Psoas muscle (tissue), 7 donors: ENCODE measurements at regions not wholly inside any gene's neighbourhood (a gene's known extent, or its start where the extent isn't known, plus 50 kb on each side); places are given as distances from the start of the nearest gene placed in this dataset.

Experiments
- ATAC-seq, 4 donors: fragments of 200-7000 bp; cut with Tn5 transposase; one replicate each; pipeline ENCODE4 v1.9.1; 2020; ENCODE audit warnings: moderate library complexity in 3 of 4, mild to moderate bottlenecking in 2 of 4
- DNase-seq, 2 donors: peaks; one replicate each; pipeline ENCODE4 v3.0.0-alpha.2; 2020
- H3K27ac ChIP-seq: fragments of 200-600 bp; one replicate; pipeline ENCODE4 v1.8.0; 2022
- H3K27me3 ChIP-seq, 3 donors: fragments of 200-600 bp in 1 of 3; one replicate each; pipeline versions ENCODE4 v1.6.1 to v1.8.0; 2013 to 2022; ENCODE audit warnings: low read length in 2 of 3, mild to moderate bottlenecking in 2 of 3, moderate library complexity in 1 of 3; ENCODE audit not compliant: insufficient read depth in 3 of 3
- H3K36me3 ChIP-seq, 2 donors: fragments of 200-600 bp in 1 of 2; one replicate each; pipeline versions ENCODE4 v1.6.1 to v1.8.0; 2013 to 2022; ENCODE audit warnings: low read depth in 1 of 2, mild to moderate bottlenecking in 1 of 2, moderate library complexity in 1 of 2; ENCODE audit not compliant: insufficient read depth in 1 of 2
- H3K4me1 ChIP-seq: fragments of 200-600 bp; one replicate; pipeline ENCODE4 v1.8.0; 2022
- H3K4me3 ChIP-seq: fragments of 200-600 bp; one replicate; pipeline ENCODE4 v1.8.0; 2022; ENCODE audit warnings: mild to moderate bottlenecking
- H3K9me3 ChIP-seq: fragments of 200-600 bp; one replicate; pipeline ENCODE4 v1.8.0; 2022
- WGBS, 3 donors: extraction: QIAGEN DNeasy Blood & Tissue Kit; methylation state at CpG; one replicate each; pipeline versions ENCODE4 v1.1.6 to v1.1.7; 2013; 5-methylcytosine and 5-hydroxymethylcytosine counted together
- intact Hi-C, 2 donors: fragments of 100-400 bp; cut with DNase I; formaldehyde crosslinking; loops; one replicate each; pipeline versions ENCODE4 v1.11.0 to v1.14.2; 2022
- TF ChIP-seq, protein P1 (sequence below): fragments of 200-600 bp; IDR thresholded peaks from one replicate; pipeline ENCODE4 v1.8.0; 2022; ENCODE audit warnings: antibody characterized with exemption
- donor health status: healthy with polysubstance abuse.
- donor health status: DM: no; HTN: no; CAD: no; lungs with moderate emphysema.
- donor health status: Bipolar disorder and iron deficiency.
- donor health status: healthy.
- donor health status: DM: yes; HTN: yes; CAD: no.
- donor health status: DM: no; HTN: no; CAD: no.
- donor health status: DM: yes; HTN: yes; CAD: no.

DNA sequence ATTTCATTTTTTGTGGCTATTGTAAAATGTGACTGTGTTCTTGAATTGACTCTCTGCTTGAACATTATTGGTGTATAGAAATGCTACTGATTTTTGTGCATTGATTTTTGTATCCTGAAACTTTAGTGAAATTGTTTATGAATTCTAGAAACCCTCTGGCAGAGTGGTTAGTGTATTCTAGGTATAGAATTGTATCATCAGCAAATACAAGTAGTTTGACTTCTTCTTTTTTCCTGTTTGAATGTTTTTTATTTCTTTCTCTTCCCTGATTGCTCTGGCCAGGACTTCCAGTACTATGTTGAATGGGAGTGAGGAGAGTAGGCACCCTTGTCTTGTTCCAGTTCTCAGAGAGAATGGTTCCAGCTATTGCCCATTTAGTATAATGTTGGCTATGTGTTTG, 88.8 kb upstream of the HMHB1 start:
- H3K9me3 ChIP-seq: peaks cover 3% of the 10 kb centered on the region
- intact Hi-C loops: no loop called here
- TF ChIP-seq, protein P1, sequence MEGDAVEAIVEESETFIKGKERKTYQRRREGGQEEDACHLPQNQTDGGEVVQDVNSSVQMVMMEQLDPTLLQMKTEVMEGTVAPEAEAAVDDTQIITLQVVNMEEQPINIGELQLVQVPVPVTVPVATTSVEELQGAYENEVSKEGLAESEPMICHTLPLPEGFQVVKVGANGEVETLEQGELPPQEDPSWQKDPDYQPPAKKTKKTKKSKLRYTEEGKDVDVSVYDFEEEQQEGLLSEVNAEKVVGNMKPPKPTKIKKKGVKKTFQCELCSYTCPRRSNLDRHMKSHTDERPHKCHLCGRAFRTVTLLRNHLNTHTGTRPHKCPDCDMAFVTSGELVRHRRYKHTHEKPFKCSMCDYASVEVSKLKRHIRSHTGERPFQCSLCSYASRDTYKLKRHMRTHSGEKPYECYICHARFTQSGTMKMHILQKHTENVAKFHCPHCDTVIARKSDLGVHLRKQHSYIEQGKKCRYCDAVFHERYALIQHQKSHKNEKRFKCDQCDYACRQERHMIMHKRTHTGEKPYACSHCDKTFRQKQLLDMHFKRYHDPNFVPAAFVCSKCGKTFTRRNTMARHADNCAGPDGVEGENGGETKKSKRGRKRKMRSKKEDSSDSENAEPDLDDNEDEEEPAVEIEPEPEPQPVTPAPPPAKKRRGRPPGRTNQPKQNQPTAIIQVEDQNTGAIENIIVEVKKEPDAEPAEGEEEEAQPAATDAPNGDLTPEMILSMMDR: no peak

DNA sequence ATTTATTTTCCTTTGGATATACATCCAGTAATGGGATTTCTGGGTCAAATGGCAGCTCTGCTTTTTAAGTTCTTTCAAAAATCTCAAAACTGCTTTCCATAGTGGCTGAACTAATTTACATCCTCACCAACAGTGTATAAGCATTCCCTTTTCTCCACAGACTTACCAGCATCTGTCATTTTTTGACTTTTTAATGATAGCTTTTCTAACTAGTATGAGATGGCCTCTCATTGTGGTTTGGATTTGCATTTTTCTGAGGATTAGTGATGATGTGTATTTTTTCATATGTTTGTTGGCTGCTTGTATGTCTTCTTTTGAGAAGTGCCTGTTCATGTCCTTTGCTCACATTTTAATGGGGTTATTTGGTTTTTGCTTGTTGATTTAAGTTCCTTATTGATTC, 90.0 kb upstream of the HMHB1 start:
- no peak overlapping the region for H3K4me3 ChIP-seq
- intact Hi-C loops: no loop called here
- DNase-seq: no peak
- H3K4me1 ChIP-seq: no peaks in the 10 kb centered on the region
- TF ChIP-seq, protein P1: no peak
- peaks cover 3% of the 10 kb centered on the region for H3K9me3 ChIP-seq
- no peak overlapping the region for H3K27ac ChIP-seq
- no peak for ATAC-seq
- no peaks in the 10 kb centered on the region for H3K27me3 ChIP-seq
- no peaks in the 10 kb centered on the region for H3K36me3 ChIP-seq

More for the DNA sequence above, 88.8 kb upstream of the HMHB1 start:
- Histone ChIP-seq H3K27ac (no peak overlapping the region), H3K27me3 (no peaks in the 10 kb centered on the region), H3K4me3 (no peak overlapping the region), H3K4me1 (no peaks in the 10 kb centered on the region), H3K36me3 (no peaks in the 10 kb centered on the region)
- ATAC-seq (no peak), DNase-seq (no peak)

DNA sequence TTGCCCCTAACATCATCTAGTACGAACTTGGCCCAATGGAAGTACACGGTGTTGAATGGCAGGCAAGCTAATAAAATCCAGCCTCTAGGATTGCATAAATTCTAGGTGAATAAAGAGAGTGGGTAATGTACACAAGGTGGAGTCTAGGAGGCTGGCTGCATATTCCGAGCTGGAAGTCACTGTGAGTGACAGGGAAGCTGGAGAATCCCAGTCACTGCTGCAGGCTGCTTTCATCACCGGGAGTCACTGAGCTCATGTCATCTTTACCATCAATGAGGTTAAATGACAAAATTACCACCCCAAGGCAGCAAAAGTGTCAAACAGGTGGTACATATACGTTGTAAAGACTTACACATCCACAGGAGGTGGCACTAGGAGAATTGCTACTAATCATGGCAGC, 91.3 kb upstream of the HMHB1 start:
- intact Hi-C loops: no loop called here
- Histone ChIP-seq H3K36me3 (no peaks in the 10 kb centered on the region), H3K27ac (no peak overlapping the region), H3K4me3 (no peak overlapping the region), H3K9me3 (peaks cover 3% of the 10 kb centered on the region), H3K27me3 (no peaks in the 10 kb centered on the region), H3K4me1 (no peaks in the 10 kb centered on the region)
- ATAC-seq: no peak
- TF ChIP-seq, protein P1: no peak
- DNase-seq: no peak
- WGBS, 3 donors: 63 to 83% (median 66%) methylated on average over 5 of the region's 5 CpGs

DNA sequence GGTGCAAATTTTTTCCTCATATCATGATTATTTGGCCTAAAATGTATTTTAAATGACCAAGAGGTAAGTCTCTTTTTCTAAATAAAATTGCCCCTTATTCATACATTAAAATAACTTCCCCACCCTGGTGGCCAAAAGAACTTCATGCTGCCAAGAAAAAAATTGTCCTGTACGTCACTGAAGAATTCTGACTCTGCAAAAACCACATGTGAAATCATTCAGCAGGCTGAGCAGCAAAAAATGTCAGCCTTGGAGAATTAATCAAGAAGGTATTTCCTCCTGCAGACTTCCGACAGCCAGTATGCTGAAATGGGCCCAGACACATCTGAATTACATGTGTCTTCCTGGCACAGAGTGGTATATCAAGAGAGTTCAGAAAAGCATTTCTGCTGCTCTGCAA, 94.6 kb upstream of the HMHB1 start:
- no peaks in the 10 kb centered on the region for H3K9me3 ChIP-seq
- 34 to 41% (median 34%) methylated on average over 2 of the region's 2 CpGs for WGBS, 3 donors
- no peaks in the 10 kb centered on the region for H3K4me1 ChIP-seq
- no peaks in the 10 kb centered on the region for H3K27me3 ChIP-seq
- no peak overlapping the region for H3K4me3 ChIP-seq
- no peak for DNase-seq
- intact Hi-C loops: no loop called here
- H3K27ac ChIP-seq: no peak overlapping the region
- TF ChIP-seq, protein P1: no peak
- ATAC-seq: no peak
- no peaks in the 10 kb centered on the region for H3K36me3 ChIP-seq

DNA sequence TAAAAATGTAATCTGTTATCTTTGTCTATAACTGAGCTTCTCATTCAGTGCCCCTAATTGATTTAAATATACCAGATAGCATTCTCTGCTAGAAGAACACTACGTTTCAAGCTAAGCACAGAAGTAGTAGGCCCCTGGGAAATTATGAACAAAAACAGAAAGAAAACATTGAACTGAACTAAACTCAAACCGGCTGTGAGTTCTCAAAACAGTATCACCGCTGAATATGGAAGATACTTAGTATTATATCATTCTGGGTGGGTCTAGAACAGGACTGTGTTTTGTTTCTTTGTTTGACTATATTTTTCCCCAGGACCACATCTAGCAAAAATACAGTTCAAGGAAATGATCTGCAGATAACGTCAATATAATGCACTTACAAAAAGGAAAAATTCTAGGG, 95.1 kb upstream of the HMHB1 start:
- Histone ChIP-seq H3K36me3 (no peaks in the 10 kb centered on the region), H3K9me3 (no peaks in the 10 kb centered on the region), H3K27me3 (no peaks in the 10 kb centered on the region), H3K4me1 (no peaks in the 10 kb centered on the region), H3K27ac (no peak overlapping the region), H3K4me3 (no peak overlapping the region)
- intact Hi-C loops: no loop called here
- DNase-seq (no peak), ATAC-seq (no peak)
- 43 to 53% (median 45%) methylated on average over 4 of the region's 4 CpGs for WGBS, 3 donors
- TF ChIP-seq, protein P1: no peak
